CD4-positive, alpha-beta T cell (primary cell): ENCODE measurements at regions not wholly inside any gene's neighbourhood (a gene's known extent, or its start where the extent isn't known, plus 50 kb on each side); places are given as distances from the start of the nearest gene placed in this dataset.

Source experiments
- ATAC-seq: fragments of 200-7000 bp; cut with Tn5 transposase; one replicate; pipeline ENCODE4 v1.10.0; 2022; ENCODE audit warnings: mild to moderate bottlenecking; ENCODE audit not compliant: poor library complexity
- CTCF ChIA-PET: fragments of 350-600 bp; sonication (Branson Sonifier 250); formaldehyde crosslinking; loops from one replicate; lab custom pipeline; 2021; ENCODE audit warnings: antibody characterized with exemption, inconsistent platforms; lab: Charles Lee
- POLR2A ChIA-PET: fragments of 350-600 bp; sonication (Branson Sonifier 250); formaldehyde crosslinking; loops from one replicate; lab custom pipeline; 2021; ENCODE audit warnings: antibody characterized with exemption, inconsistent platforms; lab: Charles Lee
- DNase-seq, 14 experiments: peaks; one replicate each; pipeline ENCODE4 v3.0.0-alpha.2; 2013 to 2020; ENCODE audit warnings: mixed read lengths in 2 of 14
- H3K27ac ChIP-seq, 2 donors: one replicate each; pipeline versions ENCODE4 v1.5.1 to v1.7.0; 2013; ENCODE audit warnings: low read length in 2 of 2, low read depth in 1 of 2, mild to moderate bottlenecking in 1 of 2
- H3K27me3 ChIP-seq, 2 experiments: 1 replicate in 1 of 2; 2 replicates in 1 of 2; pipeline versions ENCODE4 v1.6.1 to v1.7.0; 2013; ENCODE audit warnings: low read length in 2 of 2, control low read depth in 1 of 2, mild to moderate bottlenecking in 1 of 2, moderate library complexity in 1 of 2; ENCODE audit not compliant: insufficient read depth in 2 of 2, control insufficient read depth in 1 of 2
- H3K36me3 ChIP-seq: one replicate; pipeline ENCODE4 v1.6.1; 2013; ENCODE audit warnings: low read length, control low read depth; ENCODE audit not compliant: insufficient read depth
- H3K4me1 ChIP-seq: one replicate; pipeline ENCODE4 v1.6.1; 2013; ENCODE audit warnings: low read length, control low read depth; ENCODE audit not compliant: insufficient read depth
- H3K4me3 ChIP-seq: one replicate; pipeline ENCODE4 v1.5.1; 2013; ENCODE audit warnings: mild to moderate bottlenecking, low read length, moderate library complexity
- H3K9me3 ChIP-seq, 2 experiments: 1 replicate in 1 of 2; 2 replicates in 1 of 2; pipeline versions ENCODE4 v1.6.1 to v1.7.0; 2013; ENCODE audit warnings: low read length in 2 of 2, mild to moderate bottlenecking in 2 of 2, control low read depth in 1 of 2, moderate library complexity in 1 of 2; ENCODE audit not compliant: control insufficient read depth in 1 of 2, insufficient read depth in 1 of 2
- H3K27ac Mint-ChIP-seq: one replicate; pipeline ENCODE4 v1.8.0; 2020; ENCODE audit warnings: mixed read lengths
- H3K27me3 Mint-ChIP-seq: one replicate; pipeline ENCODE4 v1.8.0; 2021; ENCODE audit warnings: mixed read lengths
- H3K36me3 Mint-ChIP-seq: one replicate; pipeline ENCODE4 v1.8.0; 2021; ENCODE audit warnings: low read depth, mixed read lengths
- H3K4me1 Mint-ChIP-seq: one replicate; pipeline ENCODE4 v1.8.0; 2021; ENCODE audit warnings: low read depth, mixed read lengths
- H3K4me3 Mint-ChIP-seq: one replicate; pipeline ENCODE4 v1.8.0; 2020; ENCODE audit warnings: mild to moderate bottlenecking, mixed read lengths
- H3K9me3 Mint-ChIP-seq: one replicate; pipeline ENCODE4 v1.8.0; 2020; ENCODE audit warnings: mixed read lengths
- CTCF ChIP-seq: fragments of 200-600 bp; IDR thresholded peaks from one replicate; pipeline ENCODE4 v1.8.0; 2022; ENCODE audit warnings: antibody characterized with exemption, mild to moderate bottlenecking
- intact Hi-C, 2 experiments: fragments of 100-400 bp; cut with DNase I in 1 of 2; cut with micrococcal nuclease in 1 of 2; formaldehyde crosslinking; loops; one replicate each; pipeline versions ENCODE4 v1.15.1 to v1.9.0; 2023 to 2025; cut with DNase I, micrococcal nuclease

- Histone ChIP-seq H3K9me3 (peaks cover 0 to 30% of the 10 kb centered on the region in 2 experiments), H3K4me1 (no peaks in the 10 kb centered on the region), H3K4me3 (no peak overlapping the region), H3K27me3 (no peaks in the 10 kb centered on the region), H3K27ac (no peak overlapping the region), H3K36me3 (no peaks in the 10 kb centered on the region)
- CTCF ChIA-PET, result no interaction called here
- intact Hi-C loops, result no loop called here
- Mint-ChIP-seq H3K27ac (no peak overlapping the region), H3K4me1 (no peaks in the 10 kb centered on the region), H3K4me3 (no peak overlapping the region), H3K27me3 (no peaks in the 10 kb centered on the region), H3K36me3 (no peaks in the 10 kb centered on the region), H3K9me3 (no peaks in the 10 kb centered on the region)
- POLR2A ChIA-PET, result no interaction called here
- DNase-seq (no peak), ATAC-seq (no peak)
- TF ChIP-seq CTCF, result no peak
These were observed 1090.8 kb downstream of the BRD1 start for GRCh38 chr22:48736593-48737460.

GRCh38 chr22:48734961-48735360, 1092.7 kb downstream of the BRD1 start:
- Histone ChIP-seq H3K27ac (no peak overlapping the region), H3K27me3 (no peaks in the 10 kb centered on the region), H3K4me1 (no peaks in the 10 kb centered on the region), H3K9me3 (peaks cover 0 to 16% of the 10 kb centered on the region in 2 experiments), H3K4me3 (no peak overlapping the region), H3K36me3 (no peaks in the 10 kb centered on the region)
- Mint-ChIP-seq H3K36me3 (no peaks in the 10 kb centered on the region), H3K4me1 (no peaks in the 10 kb centered on the region), H3K27me3 (no peaks in the 10 kb centered on the region), H3K9me3 (no peaks in the 10 kb centered on the region), H3K4me3 (no peak overlapping the region), H3K27ac (no peak overlapping the region)
- ATAC-seq, result no peak
- POLR2A ChIA-PET, result no interaction called here
- no peak for TF ChIP-seq CTCF
- DNase-seq, result no peak
- intact Hi-C loops, result no loop called here
- CTCF ChIA-PET, result no interaction called here

- ChIA-PET POLR2A (no interaction called here), CTCF (no interaction called here)
- TF ChIP-seq CTCF, result no peak
- H3K27ac Mint-ChIP-seq, result no peak overlapping the region
- no peaks in the 10 kb centered on the region for H3K27me3 Mint-ChIP-seq
- DNase-seq (no peak), ATAC-seq (no peak)
- no peak overlapping the region for H3K27ac ChIP-seq
- peaks cover 0 to 10% of the 10 kb centered on the region in 2 experiments for H3K9me3 ChIP-seq
- H3K4me3 Mint-ChIP-seq, result no peak overlapping the region
- H3K4me1 ChIP-seq, result no peaks in the 10 kb centered on the region
- no peaks in the 10 kb centered on the region for H3K9me3 Mint-ChIP-seq
- H3K36me3 Mint-ChIP-seq, result no peaks in the 10 kb centered on the region
- H3K36me3 ChIP-seq, result no peaks in the 10 kb centered on the region
- no peaks in the 10 kb centered on the region for H3K27me3 ChIP-seq
- no peaks in the 10 kb centered on the region for H3K4me1 Mint-ChIP-seq
- intact Hi-C loops, result no loop called here
- H3K4me3 ChIP-seq, result no peak overlapping the region
These were observed 1093.3 kb downstream of the BRD1 start for GRCh38 chr22:48734359-48734758.
